GM18507 (cell line): ENCODE measurements at regions not wholly inside any gene's neighbourhood (a gene's known extent, or its start where the extent isn't known, plus 50 kb on each side); places are given as distances from the start of the nearest gene placed in this dataset.

Source experiments
- DNase-seq: peaks from one replicate; pipeline ENCODE4 v3.0.0; 2011; ENCODE audit warnings: low read depth; ENCODE audit not compliant: insufficient read length; ENCODE audit errors: extremely low spot score
- FAIRE-seq: peaks from 2 replicates; lab custom pipeline; 2011; peaks lifted over from hg19 to GRCh38; lab: Jason Lieb, UNC

GRCh38 chr14:73784181-73784987, 67.2 kb upstream of the PTGR2 start:
- peak; percentile 77 for FAIRE-seq
- DNase-seq: no peak

GRCh38 chr14:73783107-73783727, 68.4 kb upstream of the PTGR2 start:
- peak; percentile 52 for FAIRE-seq
- DNase-seq: no peak

GRCh38 chr14:73782623-73783022, 68.4 kb upstream of the PNMA1 start:
- no peak for DNase-seq
- FAIRE-seq: no peak

- FAIRE-seq (no peak), DNase-seq (no peak)
Observed at GRCh38 chr14:73780896-73781295, 66.7 kb upstream of the PNMA1 start.

GRCh38 chr14:73780391-73780790, 66.2 kb upstream of the PNMA1 start:
- DNase-seq (no peak), FAIRE-seq (no peak)

GRCh38 chr14:73778736-73779135, 64.6 kb upstream of the PNMA1 start:
- FAIRE-seq (no peak), DNase-seq (no peak)

GRCh38 chr14:73777420-73777819, 63.2 kb upstream of the PNMA1 start:
- FAIRE-seq (peak; percentile 48), DNase-seq (no peak)

- no peak for FAIRE-seq
- no peak for DNase-seq
Observed at GRCh38 chr14:73776194-73776537, 62.0 kb upstream of the PNMA1 start.

GRCh38 chr14:73775339-73776193, 61.4 kb upstream of the PNMA1 start:
- DNase-seq: no peak
- FAIRE-seq: no peak

- FAIRE-seq (no peak), DNase-seq (no peak)
Observed at GRCh38 chr14:73774671-73775070, 60.5 kb upstream of the PNMA1 start.

- DNase-seq (no peak), FAIRE-seq (peak; percentile 76)
Observed at GRCh38 chr14:73774241-73774570, 60.0 kb upstream of the PNMA1 start.

GRCh38 chr14:73773441-73774240, 59.5 kb upstream of the PNMA1 start:
- FAIRE-seq (no peak), DNase-seq (no peak)

- FAIRE-seq: peak; percentile 92
Observed at GRCh38 chr14:73771848-73772638, 57.9 kb upstream of the PNMA1 start.

GRCh38 chr14:73770977-73771847, 57.0 kb upstream of the PNMA1 start:
- no peak for DNase-seq
- no peak for FAIRE-seq

More at GRCh38 chr14:73771848-73772638, 57.9 kb upstream of the PNMA1 start:
- no peak for DNase-seq

- DNase-seq (no peak), FAIRE-seq (no peak)
Observed at GRCh38 chr14:73768107-73768506, 53.9 kb upstream of the PNMA1 start.

- peak; percentile 62 for FAIRE-seq
- no peak for DNase-seq
Observed at GRCh38 chr14:73764406-73765280, 50.5 kb upstream of the PNMA1 start.
